Suprapubic skin (tissue), 4 donors: ENCODE measurements at regions not wholly inside any gene's neighbourhood (a gene's known extent, or its start where the extent isn't known, plus 50 kb on each side); places are given as distances from the start of the nearest gene placed in this dataset.

Experiments
- CTCF ChIP-seq, 2 donors: fragments of 200-600 bp in 1 of 2; fragments of 450-650 bp in 1 of 2; sonication (generic) in 1 of 2; IDR thresholded peaks; one replicate each; pipeline ENCODE4 v1.5.1; 2016 to 2019; ENCODE audit warnings: antibody characterized with exemption in 2 of 2, mild to moderate bottlenecking in 1 of 2, moderate library complexity in 1 of 2
- EP300 ChIP-seq: sonication (generic); formaldehyde crosslinking; IDR thresholded peaks from one replicate; pipeline ENCODE4 v1.6.1; 2017; ENCODE audit warnings: antibody characterized with exemption
- POLR2A ChIP-seq, 2 donors: fragments of 450-650 bp; IDR thresholded peaks; one replicate each; pipeline ENCODE4 v1.6.1; 2017; ENCODE audit warnings: antibody characterized with exemption in 2 of 2, mild to moderate bottlenecking in 2 of 2, moderate library complexity in 2 of 2
- POLR2AphosphoS5 ChIP-seq, 3 donors: sonication (generic); formaldehyde crosslinking; IDR thresholded peaks; one replicate each; pipeline ENCODE4 v1.6.1; 2017; ENCODE audit warnings: antibody characterized with exemption in 3 of 3

- TF ChIP-seq CTCF (IDR thresholded peaks at IDR 0.05), result no peak
- no peak for TF ChIP-seq EP300
- no peak for TF ChIP-seq POLR2A (IDR thresholded peaks at IDR 0.05)
- no peak for TF ChIP-seq POLR2AphosphoS5 (IDR thresholded peaks at IDR 0.05)
These were observed 543.5 kb downstream of the ETNK1 start for GRCh38 chr12:23168459-23168858.
